ENCODE measurements at regions not wholly inside any gene's neighbourhood (a gene's known extent, or its start where the extent isn't known, plus 50 kb on each side); places are given as distances from the start of the nearest gene placed in this dataset.

GRCh38 chr16:87552072-87552718 lies 50.1 kb upstream of the JPH3 start:
- DNase-seq (ENCODE audit: low read depth): no peak

- DNase-seq (ENCODE audit: low read depth): no peak
These were observed 50.8 kb upstream of the JPH3 start for GRCh38 chr16:87551487-87551886.

- DNase-seq (ENCODE audit: low read depth): peak; percentile 43
These were observed 51.8 kb upstream of the JPH3 start for GRCh38 chr16:87550495-87550961.

GRCh38 chr16:87549627-87550494 lies 52.4 kb upstream of the JPH3 start:
- DNase-seq (ENCODE audit: low read depth): no peak

- DNase-seq (ENCODE audit: low read depth): no peak
These were observed 54.3 kb upstream of the JPH3 start for GRCh38 chr16:87548046-87548445.

- no peak for DNase-seq (ENCODE audit: low read depth)
These were observed 50.8 kb upstream of the ZCCHC14 start for GRCh38 chr16:87543436-87544191.

GRCh38 chr16:87542531-87543102 lies 49.8 kb upstream of the ZCCHC14 start:
- DNase-seq (ENCODE audit: low read depth): no peak

Data from activated T-helper 9 cell treated with anti-CD3 and anti-CD28 coated beads, Interleukin-2, amount 50 U/mL, for 16 hours (primary cell).